Breast epithelium (tissue), 3 donors: ENCODE measurements at regions not wholly inside any gene's neighbourhood (a gene's known extent, or its start where the extent isn't known, plus 50 kb on each side); places are given as distances from the start of the nearest gene placed in this dataset.

ENCODE experiments used
- CTCF ChIP-seq, 3 donors: fragments of 450-650 bp; IDR thresholded peaks; one replicate each; pipeline ENCODE4 v1.5.1; 2016 to 2017; ENCODE audit warnings: antibody characterized with exemption in 3 of 3, mild to moderate bottlenecking in 3 of 3, moderate library complexity in 3 of 3
- POLR2A ChIP-seq: fragments of 450-650 bp; IDR thresholded peaks from one replicate; pipeline ENCODE4 v1.6.1; 2016; ENCODE audit warnings: antibody characterized with exemption, mild to moderate bottlenecking, moderate library complexity
- POLR2AphosphoS5 ChIP-seq, 3 donors: sonication (generic); formaldehyde crosslinking; IDR thresholded peaks; one replicate each; pipeline ENCODE4 v1.6.1; 2017; ENCODE audit warnings: antibody characterized with exemption in 3 of 3

GRCh38 chr4:19123681-19124080, 1102.1 kb upstream of the LCORL start:
- TF ChIP-seq CTCF (IDR thresholded peaks at IDR 0.05) (no peak), POLR2A (no peak), POLR2AphosphoS5 (IDR thresholded peaks at IDR 0.05) (no peak)
